Frontal cortex (tissue), 3 donors: ENCODE measurements at regions not wholly inside any gene's neighbourhood (a gene's known extent, or its start where the extent isn't known, plus 50 kb on each side); places are given as distances from the start of the nearest gene placed in this dataset.

Source experiments
- DNase-seq, 2 donors: peaks; one replicate each; pipeline ENCODE4 v3.0.0; 2012; ENCODE audit warnings: low spot score in 2 of 2
- FAIRE-seq: peaks from 2 replicates; lab custom pipeline; 2012; peaks lifted over from hg19 to GRCh38; lab: Jason Lieb, UNC
- donor health status: control.
- donor health status: control.
- donor health status: control.

GRCh38 chr2:129458006-129458405 is 521.5 kb upstream of the RAB6C start:
- FAIRE-seq, result no peak

GRCh38 chr2:129458436-129458835 is 521.0 kb upstream of the RAB6C start:
- FAIRE-seq, result no peak
- no peak for DNase-seq

More at GRCh38 chr2:129458006-129458405, 521.5 kb upstream of the RAB6C start:
- DNase-seq, result no peak

- FAIRE-seq, result no peak
- DNase-seq, result no peak
Measured at GRCh38 chr2:129459200-129459876, 520.1 kb upstream of the RAB6C start.

- FAIRE-seq (no peak), DNase-seq (no peak)
Measured at GRCh38 chr2:129459881-129460280, 519.6 kb upstream of the RAB6C start.

- FAIRE-seq, result no peak
- DNase-seq, result no peak
Measured at GRCh38 chr2:129460299-129461198, 518.9 kb upstream of the RAB6C start.

- DNase-seq (no peak), FAIRE-seq (no peak)
Measured at GRCh38 chr2:129462349-129462748, 517.1 kb upstream of the RAB6C start.

- FAIRE-seq (no peak), DNase-seq (no peak)
Measured at GRCh38 chr2:129462967-129463366, 516.5 kb upstream of the RAB6C start.

GRCh38 chr2:129464036-129464435 is 515.4 kb upstream of the RAB6C start:
- DNase-seq (peak in 1 of 2 donors; percentile 28), FAIRE-seq (no peak)

GRCh38 chr2:129464631-129465030 is 514.8 kb upstream of the RAB6C start:
- DNase-seq, result no peak
- no peak for FAIRE-seq

- DNase-seq (no peak), FAIRE-seq (no peak)
Measured at GRCh38 chr2:129465045-129465444, 514.4 kb upstream of the RAB6C start.

- FAIRE-seq, result no peak
- DNase-seq, result no peak
Measured at GRCh38 chr2:129466389-129466788, 513.1 kb upstream of the RAB6C start.

- no peak for FAIRE-seq
- DNase-seq, result no peak
Measured at GRCh38 chr2:129467012-129467779, 512.3 kb upstream of the RAB6C start.

GRCh38 chr2:129467941-129468340 is 511.5 kb upstream of the RAB6C start:
- DNase-seq, result no peak
- no peak for FAIRE-seq

GRCh38 chr2:129468879-129469278 is 510.6 kb upstream of the RAB6C start:
- no peak for DNase-seq
- FAIRE-seq, result no peak

GRCh38 chr2:129469389-129469788 is 510.1 kb upstream of the RAB6C start:
- DNase-seq (no peak), FAIRE-seq (no peak)

- FAIRE-seq, result no peak
- no peak for DNase-seq
Measured at GRCh38 chr2:129469871-129470270, 509.6 kb upstream of the RAB6C start.

GRCh38 chr2:129478902-129479517 is 500.5 kb upstream of the RAB6C start:
- DNase-seq (no peak), FAIRE-seq (no peak)

GRCh38 chr2:129479892-129480291 is 499.6 kb upstream of the RAB6C start:
- DNase-seq, result no peak

GRCh38 chr2:129480790-129481189 is 498.7 kb upstream of the RAB6C start:
- DNase-seq (no peak), FAIRE-seq (no peak)

More at GRCh38 chr2:129479892-129480291, 499.6 kb upstream of the RAB6C start:
- no peak for FAIRE-seq
